ENCODE measurements at regions not wholly inside any gene's neighbourhood (a gene's known extent, or its start where the extent isn't known, plus 50 kb on each side); places are given as distances from the start of the nearest gene placed in this dataset.

DNA sequence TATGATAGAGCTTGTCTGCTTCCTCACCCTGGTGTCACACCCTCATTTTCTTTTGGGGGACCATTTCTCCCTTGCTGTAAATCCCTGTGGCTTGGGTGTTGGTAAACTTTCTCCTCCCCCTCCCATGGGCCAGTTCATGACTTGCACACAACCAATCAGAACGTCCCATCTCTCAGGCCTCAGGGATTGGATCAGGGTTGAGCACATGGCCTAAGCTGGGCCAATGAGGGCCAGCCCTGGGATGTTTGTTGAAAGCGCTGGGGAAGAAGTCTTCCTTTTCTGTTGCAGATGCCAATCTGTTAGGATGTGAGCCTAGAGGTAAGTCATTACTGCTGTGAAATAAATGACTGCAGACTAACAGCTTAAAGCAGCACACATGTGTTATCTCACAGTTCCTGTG lies 136.7 kb downstream of the AACS start:
- no peak for DNase-seq (ENCODE audit: low read depth)
- no peak overlapping the region for H3K4me3 ChIP-seq (ENCODE audit: low read depth, low read length)
- TF ChIP-seq, protein P1, sequence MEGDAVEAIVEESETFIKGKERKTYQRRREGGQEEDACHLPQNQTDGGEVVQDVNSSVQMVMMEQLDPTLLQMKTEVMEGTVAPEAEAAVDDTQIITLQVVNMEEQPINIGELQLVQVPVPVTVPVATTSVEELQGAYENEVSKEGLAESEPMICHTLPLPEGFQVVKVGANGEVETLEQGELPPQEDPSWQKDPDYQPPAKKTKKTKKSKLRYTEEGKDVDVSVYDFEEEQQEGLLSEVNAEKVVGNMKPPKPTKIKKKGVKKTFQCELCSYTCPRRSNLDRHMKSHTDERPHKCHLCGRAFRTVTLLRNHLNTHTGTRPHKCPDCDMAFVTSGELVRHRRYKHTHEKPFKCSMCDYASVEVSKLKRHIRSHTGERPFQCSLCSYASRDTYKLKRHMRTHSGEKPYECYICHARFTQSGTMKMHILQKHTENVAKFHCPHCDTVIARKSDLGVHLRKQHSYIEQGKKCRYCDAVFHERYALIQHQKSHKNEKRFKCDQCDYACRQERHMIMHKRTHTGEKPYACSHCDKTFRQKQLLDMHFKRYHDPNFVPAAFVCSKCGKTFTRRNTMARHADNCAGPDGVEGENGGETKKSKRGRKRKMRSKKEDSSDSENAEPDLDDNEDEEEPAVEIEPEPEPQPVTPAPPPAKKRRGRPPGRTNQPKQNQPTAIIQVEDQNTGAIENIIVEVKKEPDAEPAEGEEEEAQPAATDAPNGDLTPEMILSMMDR (IDR thresholded peaks at IDR 0.05; ENCODE audit: insufficient read depth, low read length): no peak

DNA sequence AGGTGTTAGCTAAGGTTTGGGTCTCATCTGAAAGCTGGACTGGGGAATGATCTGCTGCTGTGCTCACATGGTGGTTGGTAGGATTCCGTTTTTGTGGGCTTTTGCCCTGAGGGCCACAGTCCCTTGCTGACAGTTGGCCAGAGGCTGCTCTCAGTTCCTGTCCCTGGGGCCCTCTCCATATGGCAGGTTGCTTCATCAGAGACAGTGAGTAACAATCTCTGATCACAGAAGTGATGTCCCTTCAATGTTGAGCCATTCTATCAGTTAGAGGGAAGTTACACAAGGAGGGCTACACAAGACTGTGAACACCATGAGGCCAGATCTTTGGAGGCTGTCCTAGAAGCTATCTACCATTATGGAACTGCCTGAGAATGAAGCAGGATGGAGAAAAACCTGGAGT lies 137.2 kb downstream of the AACS start:
- no peak overlapping the region for H3K4me3 ChIP-seq (ENCODE audit: low read depth, low read length)
- DNase-seq (ENCODE audit: low read depth): no peak
- TF ChIP-seq, protein P1 (IDR thresholded peaks at IDR 0.05; ENCODE audit: insufficient read depth, low read length): no peak

DNA sequence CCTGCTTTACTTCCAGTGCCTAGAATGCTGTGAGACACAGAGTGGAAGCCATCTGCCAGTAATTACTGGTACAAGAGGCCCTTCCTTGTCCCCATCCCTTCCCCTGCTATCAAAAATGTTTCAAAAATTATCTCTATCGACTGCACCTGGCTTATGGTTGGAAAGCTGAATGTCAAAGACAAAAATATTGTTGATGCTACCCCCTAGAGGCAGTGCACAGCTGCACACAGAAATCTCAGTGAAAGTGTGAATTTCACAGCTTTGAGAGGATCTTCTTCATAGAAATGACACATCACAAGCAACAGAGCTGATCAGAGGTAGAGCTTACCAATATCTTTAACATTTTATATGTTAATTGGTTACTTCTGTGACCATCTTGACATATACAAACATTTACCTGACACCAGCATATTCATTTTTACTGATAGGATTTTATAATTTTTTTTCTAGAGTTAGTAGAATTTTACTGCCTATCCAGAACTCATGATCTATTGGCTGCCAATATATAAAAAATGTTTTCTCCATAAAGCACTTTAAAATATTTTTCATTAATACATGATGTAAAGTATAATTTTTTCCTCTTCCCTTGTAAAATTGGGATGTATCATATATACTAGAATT lies 138.0 kb downstream of the AACS start:
- no peak overlapping the region for H3K4me3 ChIP-seq (ENCODE audit: low read depth, low read length)
- TF ChIP-seq, protein P1 (IDR thresholded peaks at IDR 0.05; ENCODE audit: insufficient read depth, low read length): peak; percentile 64
- DNase-seq (ENCODE audit: low read depth): peak; percentile 20

DNA sequence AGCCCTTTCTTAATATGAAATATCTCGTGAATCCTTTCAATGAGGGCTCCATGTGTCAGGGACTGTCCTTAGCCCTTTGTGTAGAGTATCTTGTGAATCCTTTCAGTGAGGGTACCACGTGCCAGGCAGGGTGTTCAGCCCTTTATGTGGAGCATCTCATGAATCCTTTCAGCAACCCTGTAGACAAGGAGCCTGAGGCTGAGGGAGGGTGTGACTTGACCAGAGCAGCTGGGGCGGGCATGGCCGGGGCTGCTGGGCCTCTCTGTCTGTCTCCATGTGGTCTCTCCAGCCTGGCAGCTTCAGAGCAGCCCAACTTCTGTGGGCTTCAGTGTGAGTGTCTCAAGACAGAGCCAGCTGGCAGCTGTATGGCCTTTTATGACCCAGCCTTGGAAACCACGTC lies 140.2 kb downstream of the AACS start:
- H3K4me3 ChIP-seq (ENCODE audit: low read depth, low read length): no peak overlapping the region
- TF ChIP-seq, protein P1 (IDR thresholded peaks at IDR 0.05; ENCODE audit: insufficient read depth, low read length): no peak
- DNase-seq (ENCODE audit: low read depth): no peak

DNA sequence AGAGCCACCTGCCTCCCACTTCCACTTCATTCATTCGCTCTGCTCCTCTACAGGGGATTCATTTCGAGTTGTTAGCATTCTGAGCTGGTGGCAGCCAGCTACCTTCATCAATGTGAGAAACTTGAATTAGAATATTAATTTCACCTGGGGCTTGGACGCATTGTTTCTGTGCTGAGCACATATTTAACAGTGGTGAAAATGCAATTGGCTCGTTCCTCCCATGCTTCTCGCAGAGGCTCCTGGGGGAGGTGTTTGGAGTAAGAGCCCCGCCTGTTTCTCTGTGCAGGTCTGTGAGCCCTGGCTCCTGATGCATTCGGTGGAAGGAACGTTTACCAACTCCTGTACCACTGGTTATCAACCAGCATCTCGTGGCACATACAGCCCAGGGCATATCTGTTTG lies 141.5 kb downstream of the AACS start:
- no peak for DNase-seq (ENCODE audit: low read depth)
- TF ChIP-seq, protein P1 (IDR thresholded peaks at IDR 0.05; ENCODE audit: insufficient read depth, low read length): no peak
- H3K4me3 ChIP-seq (ENCODE audit: low read depth, low read length): no peak overlapping the region

DNA sequence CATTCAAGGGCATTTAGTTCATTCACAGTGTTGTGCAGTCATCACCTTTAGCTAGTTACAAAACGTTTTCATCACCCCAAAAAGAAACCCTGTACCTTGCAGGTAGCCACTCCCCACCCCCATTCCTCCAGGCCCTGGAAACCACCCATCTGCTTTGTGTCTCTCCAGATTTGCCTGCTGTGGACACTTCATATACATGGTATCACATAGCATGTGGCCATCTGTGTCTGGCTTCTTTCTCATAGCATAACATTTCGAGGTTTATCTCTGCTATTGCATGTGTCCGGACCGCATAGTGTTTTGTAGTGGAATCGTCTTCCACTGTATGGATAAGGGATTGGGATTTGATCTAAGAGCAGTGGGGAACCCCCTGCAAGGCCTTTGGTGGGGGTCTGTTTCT lies 143.1 kb downstream of the AACS start:
- TF ChIP-seq, protein P1 (IDR thresholded peaks at IDR 0.05; ENCODE audit: insufficient read depth, low read length): no peak
- no peak overlapping the region for H3K4me3 ChIP-seq (ENCODE audit: low read depth, low read length)
- DNase-seq (ENCODE audit: low read depth): no peak

DNA sequence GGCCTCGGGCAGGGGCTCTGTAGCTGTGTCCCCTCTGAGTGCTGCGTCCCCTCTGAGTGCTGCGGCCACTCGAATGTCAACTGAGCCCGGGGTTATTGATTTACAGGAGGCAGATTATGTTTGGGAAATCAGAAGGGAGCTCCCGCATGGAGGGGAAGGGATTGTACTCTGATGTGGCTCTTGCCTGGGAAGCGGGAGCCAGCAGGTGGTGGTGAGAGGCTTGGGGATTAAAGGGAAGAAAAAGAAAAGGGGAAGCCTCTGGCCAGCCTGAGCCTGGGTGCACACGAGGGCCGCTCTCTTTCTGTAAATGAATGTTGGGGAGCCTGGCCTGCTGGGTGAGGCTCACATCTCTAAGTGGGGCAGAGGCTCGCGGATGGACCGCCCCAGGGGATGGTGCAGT lies 143.7 kb downstream of the AACS start:
- no peak for DNase-seq (ENCODE audit: low read depth)
- H3K4me3 ChIP-seq (ENCODE audit: low read depth, low read length): no peak overlapping the region
- TF ChIP-seq, protein P1 (IDR thresholded peaks at IDR 0.05; ENCODE audit: insufficient read depth, low read length): no peak

Measured in fibroblast of the aortic adventitia (primary cell).